Thoracic aorta (tissue), 2 donors: ENCODE measurements at regions not wholly inside any gene's neighbourhood (a gene's known extent, or its start where the extent isn't known, plus 50 kb on each side); places are given as distances from the start of the nearest gene placed in this dataset.

Experiments used
- ATAC-seq: fragments of 150-250 bp; one replicate; pipeline ENCODE4 v1.8.0; 2017; ENCODE audit warnings: low read depth; ENCODE audit not compliant: insufficient number of reproducible peaks, low FRiP score
- DNase-seq: peaks from one replicate; pipeline ENCODE4 v3.0.0-alpha.2; 2020; ENCODE audit warnings: low spot score
- H3K27ac ChIP-seq, 2 donors: fragments of 200-600 bp; sonication (generic); 1 replicate in 1 of 2; 2 replicates in 1 of 2; pipeline ENCODE4 v1.5.1; 2016; ENCODE audit warnings: mild to moderate bottlenecking in 2 of 2, moderate library complexity in 2 of 2
- H3K27me3 ChIP-seq: fragments of 200-600 bp; sonication (generic); replicated peaks from 2 replicates; pipeline ENCODE4 v1.6.0; 2016; ENCODE audit warnings: mild to moderate bottlenecking; ENCODE audit not compliant: insufficient read depth
- H3K36me3 ChIP-seq: fragments of 200-600 bp; sonication (generic); one replicate; pipeline ENCODE4 v1.5.1; 2016
- H3K4me1 ChIP-seq, 2 donors: fragments of 200-600 bp; sonication (generic); 1 replicate in 1 of 2; 2 replicates in 1 of 2; pipeline versions ENCODE4 v1.5.1 to v1.6.0; 2016; ENCODE audit warnings: low read depth in 2 of 2, mild to moderate bottlenecking in 1 of 2; ENCODE audit not compliant: control insufficient read depth in 1 of 2
- H3K4me3 ChIP-seq: fragments of 200-600 bp; sonication (generic); 2 replicates; pipeline ENCODE4 v1.5.1; 2016; ENCODE audit warnings: mild to moderate bottlenecking
- H3K9me3 ChIP-seq: fragments of 200-600 bp; sonication (generic); 2 replicates; pipeline ENCODE4 v1.5.1; 2016
- CTCF ChIP-seq: fragments of 200-600 bp; sonication (generic); IDR thresholded peaks from one replicate; pipeline ENCODE4 v1.5.1; 2019; ENCODE audit warnings: antibody characterized with exemption

- no peak for TF ChIP-seq CTCF
- H3K27me3 ChIP-seq, result no peaks in the 10 kb centered on the region
- no peak overlapping the region for H3K27ac ChIP-seq
- ATAC-seq, result no peak
- no peaks in the 10 kb centered on the region for H3K4me1 ChIP-seq
- no peaks in the 10 kb centered on the region for H3K9me3 ChIP-seq
- no peak for DNase-seq
- H3K36me3 ChIP-seq, result no peaks in the 10 kb centered on the region
- H3K4me3 ChIP-seq, result no peak overlapping the region
Observed at GRCh38 chr13:39971526-39971925, 316.1 kb downstream of the COG6 start.

DNA sequence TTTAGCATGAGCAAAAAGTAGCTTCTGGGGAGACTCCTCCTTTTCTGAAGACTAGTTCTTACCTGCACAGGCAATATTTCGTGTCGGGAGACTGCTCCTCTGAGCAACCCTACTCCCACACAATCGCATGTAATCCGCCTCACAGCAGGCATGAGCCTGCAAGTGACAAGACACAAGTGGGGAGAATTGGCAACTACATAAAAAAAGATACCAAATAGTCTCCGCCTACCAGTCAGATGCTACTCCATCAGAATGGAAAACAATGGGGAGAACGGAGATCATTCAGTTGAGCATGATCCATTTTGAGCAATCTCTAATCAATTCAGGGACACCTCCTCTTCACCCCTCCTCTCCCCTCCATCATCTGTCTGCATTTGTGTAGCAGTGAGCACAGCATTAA lies 321.0 kb downstream of the COG6 start:
- TF ChIP-seq CTCF, result no peak
- no peaks in the 10 kb centered on the region for H3K36me3 ChIP-seq
- H3K4me1 ChIP-seq, result no peaks in the 10 kb centered on the region
- ATAC-seq (no peak), DNase-seq (no peak)
- no peaks in the 10 kb centered on the region for H3K9me3 ChIP-seq
- H3K27me3 ChIP-seq, result no peaks in the 10 kb centered on the region
- H3K4me3 ChIP-seq, result no peak overlapping the region
- no peak overlapping the region for H3K27ac ChIP-seq

DNA sequence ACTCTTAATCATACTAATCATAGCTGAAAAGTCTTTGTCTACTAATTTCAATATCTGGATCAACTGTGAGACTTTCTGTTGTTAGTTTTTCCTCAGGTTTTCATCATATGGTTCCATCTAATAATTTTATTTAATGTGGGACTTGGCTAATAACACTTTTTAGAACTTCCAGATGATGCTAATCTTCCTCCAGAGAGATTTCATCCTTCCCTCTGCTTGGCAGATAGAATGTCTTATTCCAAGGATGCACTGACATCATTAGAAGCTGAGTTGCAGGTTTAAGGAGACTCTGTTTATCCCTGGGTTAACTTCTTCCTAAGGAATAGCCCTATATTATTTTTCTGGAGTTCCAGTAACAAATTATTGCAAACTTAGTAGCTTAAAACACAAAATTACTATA lies 325.6 kb downstream of the COG6 start:
- ATAC-seq, result no peak

GRCh38 chr13:39982745-39983144 lies 327.3 kb downstream of the COG6 start:
- DNase-seq (no peak), ATAC-seq (no peak)
- no peaks in the 10 kb centered on the region for H3K9me3 ChIP-seq
- no peak for TF ChIP-seq CTCF
- no peaks in the 10 kb centered on the region for H3K36me3 ChIP-seq
- H3K27ac ChIP-seq, result no peak overlapping the region
- no peaks in the 10 kb centered on the region for H3K4me1 ChIP-seq
- no peak overlapping the region for H3K4me3 ChIP-seq
- H3K27me3 ChIP-seq, result no peaks in the 10 kb centered on the region

More for the DNA sequence above, 325.6 kb downstream of the COG6 start:
- Histone ChIP-seq H3K4me3 (no peak overlapping the region), H3K9me3 (no peaks in the 10 kb centered on the region), H3K27ac (no peak overlapping the region), H3K4me1 (no peaks in the 10 kb centered on the region), H3K36me3 (no peaks in the 10 kb centered on the region), H3K27me3 (no peaks in the 10 kb centered on the region)
- no peak for DNase-seq
- no peak for TF ChIP-seq CTCF

DNA sequence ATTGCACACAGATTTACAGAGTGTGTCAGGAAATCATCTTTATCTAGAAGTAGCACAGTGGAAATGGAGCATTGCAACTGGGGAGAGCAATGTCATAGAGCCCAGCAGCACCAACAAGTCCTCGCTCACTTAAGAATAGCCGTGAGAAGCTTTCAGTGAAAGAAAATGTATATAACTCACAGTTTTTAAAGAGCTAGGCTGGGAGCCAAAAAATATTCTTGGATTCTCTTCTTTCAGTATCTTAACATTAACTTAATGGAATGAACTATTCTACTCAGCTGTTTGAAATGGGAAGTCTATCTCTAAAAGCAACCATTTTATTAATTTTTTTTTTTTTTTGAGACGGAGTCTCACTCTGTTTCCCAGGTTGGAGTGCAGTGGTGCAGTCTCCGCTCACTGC lies 329.6 kb downstream of the COG6 start:
- H3K27me3 ChIP-seq, result no peaks in the 10 kb centered on the region
- DNase-seq (no peak), ATAC-seq (no peak)
- no peak for TF ChIP-seq CTCF
- no peak overlapping the region for H3K4me3 ChIP-seq
- no peaks in the 10 kb centered on the region for H3K4me1 ChIP-seq
- H3K27ac ChIP-seq, result no peak overlapping the region
- H3K36me3 ChIP-seq, result no peaks in the 10 kb centered on the region
- no peaks in the 10 kb centered on the region for H3K9me3 ChIP-seq
